Epithelial cell of proximal tubule (primary cell): ENCODE measurements at regions not wholly inside any gene's neighbourhood (a gene's known extent, or its start where the extent isn't known, plus 50 kb on each side); places are given as distances from the start of the nearest gene placed in this dataset.
"Not testable (repeated sequence)": the region's sequence is repeated elsewhere in the genome, so short reads cannot be mapped to it uniquely, and the experiment has no call there.

ENCODE experiments used
- DNase-seq: peaks from one replicate; pipeline ENCODE4 v3.0.0-alpha.2; 2011; ENCODE audit warnings: low read depth
- H3K4me3 ChIP-seq: 2 replicates; pipeline ENCODE4 v1.5.1; 2011; ENCODE audit warnings: low read depth, mild to moderate bottlenecking, low read length
- CTCF ChIP-seq: conservative IDR thresholded peaks from 2 replicates; pipeline ENCODE4 v1.5.1; 2012; ENCODE audit warnings: low read depth, mild to moderate bottlenecking, low read length

- DNase-seq: no peak
- no peak for TF ChIP-seq CTCF
- no peak overlapping the region for H3K4me3 ChIP-seq
Observed at GRCh38 chr4:120555058-120555457, 367.5 kb downstream of the PRDM5 start.

DNA sequence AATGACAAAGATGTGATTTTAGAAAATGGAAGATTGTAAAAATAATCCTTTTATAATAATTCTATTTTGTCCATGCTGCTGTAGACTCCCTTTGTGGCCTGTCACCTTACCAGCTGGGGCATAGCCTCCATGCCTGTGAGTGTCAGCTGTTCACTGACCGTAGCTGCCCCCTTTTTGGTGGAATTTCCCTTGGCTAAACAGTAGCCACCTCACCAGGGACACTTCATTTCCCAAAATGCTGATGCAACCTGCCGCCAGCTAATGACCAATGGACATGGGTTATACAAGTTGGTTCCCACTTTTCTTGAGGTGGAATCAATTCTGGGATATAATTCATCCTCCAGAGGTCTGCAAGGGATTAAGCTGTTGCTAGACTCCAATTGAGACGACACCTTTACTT lies 368.4 kb downstream of the PRDM5 start:
- no peak for TF ChIP-seq CTCF
- H3K4me3 ChIP-seq: no peak overlapping the region
- no peak for DNase-seq

- H3K4me3 ChIP-seq, DNase-seq: not testable (repeated sequence)
Observed at GRCh38 chr4:120550624-120551220, 371.8 kb downstream of the PRDM5 start.

DNA sequence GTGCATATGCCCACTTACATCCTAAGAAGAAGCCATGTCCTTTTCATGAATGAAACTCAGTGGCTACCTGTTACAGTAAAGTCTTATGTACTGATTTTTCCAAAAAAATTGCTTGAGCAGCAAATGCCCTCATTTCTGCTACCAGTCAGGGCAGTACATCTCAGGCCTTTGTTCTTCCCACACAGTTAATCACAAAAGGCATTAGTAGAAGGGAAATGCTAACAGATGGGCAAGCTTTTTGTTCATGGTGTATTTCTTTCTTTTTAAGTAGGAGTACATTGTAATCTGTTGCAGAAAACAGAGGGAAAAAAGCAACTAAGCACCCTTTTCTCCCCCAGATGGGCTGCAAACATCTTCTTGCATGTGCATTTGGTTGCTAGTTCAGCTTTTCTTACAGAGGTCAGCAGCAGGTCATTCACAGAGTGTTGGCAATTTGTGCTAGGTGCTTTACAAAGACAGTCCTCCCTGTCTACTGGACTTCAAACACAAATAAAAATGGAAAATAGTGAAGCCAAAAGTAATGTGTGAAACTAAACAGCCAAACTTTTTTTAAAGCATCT lies 373.4 kb downstream of the PRDM5 start:
- TF ChIP-seq CTCF: no peak
- no peak for DNase-seq
- no peak overlapping the region for H3K4me3 ChIP-seq

- H3K4me3 ChIP-seq: no peak overlapping the region
- no peak for DNase-seq
- no peak for TF ChIP-seq CTCF
Observed at GRCh38 chr4:120545391-120545790, 377.1 kb downstream of the PRDM5 start.

GRCh38 chr4:120544838-120545237 lies 377.7 kb downstream of the PRDM5 start:
- TF ChIP-seq CTCF: no peak
- H3K4me3 ChIP-seq: no peak overlapping the region
- DNase-seq: no peak

GRCh38 chr4:120540625-120541024 lies 381.9 kb downstream of the PRDM5 start:
- no peak for DNase-seq
- TF ChIP-seq CTCF: no peak
- no peak overlapping the region for H3K4me3 ChIP-seq

GRCh38 chr4:120536884-120537283 lies 385.6 kb downstream of the PRDM5 start:
- no peak overlapping the region for H3K4me3 ChIP-seq
- no peak for TF ChIP-seq CTCF
- DNase-seq: no peak
